PC-3 (cell line): ENCODE measurements at regions not wholly inside any gene's neighbourhood (a gene's known extent, or its start where the extent isn't known, plus 50 kb on each side); places are given as distances from the start of the nearest gene placed in this dataset.

Experiments used
- CTCF ChIP-seq: fragments of 300-600 bp; sonication (generic); conservative IDR thresholded peaks from 2 replicates; pipeline ENCODE4 v1.5.1; 2017; ENCODE audit warnings: antibody characterized with exemption, low read depth, mild to moderate bottlenecking, low read length
- EZH2 ChIP-seq: fragments of 300-600 bp; sonication (generic); IDR thresholded peaks from one replicate; pipeline ENCODE4 v1.6.1; 2017; ENCODE audit warnings: antibody characterized with exemption, mild to moderate bottlenecking, low read length; ENCODE audit not compliant: unreplicated experiment
- EZH2phosphoT487 ChIP-seq: fragments of 300-600 bp; sonication (generic); IDR thresholded peaks from 2 replicates; pipeline ENCODE4 v1.6.1; 2018; ENCODE audit warnings: mild to moderate bottlenecking, antibody characterized with exemption, low read length, borderline replicate concordance

GRCh38 chr14:82528016-82528415 lies 994.4 kb upstream of the SEL1L start:
- TF ChIP-seq CTCF = no peak
- TF ChIP-seq EZH2phosphoT487 = no peak
- no peak for TF ChIP-seq EZH2
